H9 (cell line): ENCODE measurements at regions not wholly inside any gene's neighbourhood (a gene's known extent, or its start where the extent isn't known, plus 50 kb on each side); places are given as distances from the start of the nearest gene placed in this dataset.
A peak's percentile ranks its signal among the peaks of the same experiment; 100 is the strongest.

Experiments
- DNase-seq: peaks from one replicate; pipeline ENCODE4 v3.0.0-alpha.2; 2017
- H2AFZ ChIP-seq: one replicate; pipeline ENCODE4 v1.6.1; 2013; ENCODE audit warnings: mild to moderate bottlenecking, low read length, control low read depth, moderate library complexity
- H2AK5ac ChIP-seq: 2 replicates; pipeline ENCODE4 v1.6.1; 2013; ENCODE audit warnings: low read length, control low read depth, mixed read lengths; ENCODE audit not compliant: insufficient read length
- H2BK120ac ChIP-seq: one replicate; pipeline ENCODE4 v1.6.1; 2013; ENCODE audit warnings: low read depth, mild to moderate bottlenecking, low read length, control low read depth, inconsistent platforms; ENCODE audit not compliant: poor library complexity, severe bottlenecking
- H2BK12ac ChIP-seq: 2 replicates; pipeline ENCODE4 v1.6.1; 2013; ENCODE audit warnings: low read length, control low read depth, mixed read lengths, low read depth; ENCODE audit not compliant: insufficient read length
- H2BK15ac ChIP-seq: 2 replicates; pipeline ENCODE4 v1.6.1; 2013; ENCODE audit warnings: low read depth, low read length, control low read depth
- H2BK20ac ChIP-seq: one replicate; pipeline ENCODE4 v1.6.1; 2013; ENCODE audit warnings: low read depth, mild to moderate bottlenecking, low read length, control low read depth, inconsistent platforms; ENCODE audit not compliant: poor library complexity, severe bottlenecking
- H2BK5ac ChIP-seq: 2 replicates; pipeline ENCODE4 v1.6.1; 2013; ENCODE audit warnings: low read length, control low read depth, mixed read lengths; ENCODE audit not compliant: insufficient read length
- H3K14ac ChIP-seq: 2 replicates; pipeline ENCODE4 v1.6.1; 2013; ENCODE audit warnings: low read length, control low read depth; ENCODE audit not compliant: insufficient read depth
- H3K18ac ChIP-seq: 2 replicates; pipeline ENCODE4 v1.6.1; 2013; ENCODE audit warnings: low read depth, mild to moderate bottlenecking, mixed read lengths, low read length, control low read depth; ENCODE audit not compliant: insufficient read length
- H3K23ac ChIP-seq: 2 replicates; pipeline ENCODE4 v1.6.1; 2013; ENCODE audit warnings: low read length, control low read depth, mixed read lengths, low read depth; ENCODE audit not compliant: insufficient read length
- H3K23me2 ChIP-seq: 2 replicates; pipeline ENCODE4 v1.6.1; 2013; ENCODE audit warnings: low read depth, mild to moderate bottlenecking, mixed read lengths, low read length, control low read depth; ENCODE audit not compliant: insufficient read length, poor library complexity, severe bottlenecking
- H3K27ac ChIP-seq: 2 replicates; pipeline ENCODE4 v1.5.1; 2013; ENCODE audit warnings: low read length, control low read depth, mixed read lengths, low read depth; ENCODE audit not compliant: insufficient read length
- H3K27me3 ChIP-seq: 2 replicates; pipeline ENCODE4 v1.6.1; 2013; ENCODE audit warnings: low read length, control low read depth, inconsistent platforms; ENCODE audit not compliant: insufficient read depth
- H3K4ac ChIP-seq: 2 replicates; pipeline ENCODE4 v1.6.1; 2013; ENCODE audit warnings: low read depth, mild to moderate bottlenecking, control low read depth, inconsistent platforms, low read length, moderate library complexity
- H3K4me1 ChIP-seq: 2 replicates; pipeline ENCODE4 v1.6.1; 2013; ENCODE audit warnings: low read length, control low read depth, inconsistent platforms; ENCODE audit not compliant: insufficient read depth
- H3K4me2 ChIP-seq: 2 replicates; pipeline ENCODE4 v1.6.1; 2013; ENCODE audit warnings: low read length, control low read depth, mixed read lengths; ENCODE audit not compliant: insufficient read length, insufficient read depth
- H3K56ac ChIP-seq: 2 replicates; pipeline ENCODE4 v1.6.1; 2013; ENCODE audit warnings: low read depth, mild to moderate bottlenecking, mixed read lengths, low read length, control low read depth; ENCODE audit not compliant: insufficient read length
- H3K79me1 ChIP-seq: 2 replicates; pipeline ENCODE4 v1.6.1; 2013; ENCODE audit warnings: low read depth, mild to moderate bottlenecking, moderate library complexity, low read length, control low read depth, inconsistent platforms; ENCODE audit not compliant: insufficient read depth, poor library complexity, severe bottlenecking
- H3K79me2 ChIP-seq: 2 replicates; pipeline ENCODE4 v1.6.1; 2013; ENCODE audit warnings: low read length, control low read depth, inconsistent platforms; ENCODE audit not compliant: insufficient read depth
- H3K9ac ChIP-seq: 2 replicates; pipeline ENCODE4 v1.6.1; 2013; ENCODE audit warnings: low read length, control low read depth, mixed read lengths; ENCODE audit not compliant: insufficient read length; ENCODE audit errors: extremely low read depth
- H3K9me3 ChIP-seq: one replicate; pipeline ENCODE4 v1.6.1; 2013; ENCODE audit warnings: low read depth, low read length, inconsistent platforms; ENCODE audit not compliant: control insufficient read depth
- H3T11ph ChIP-seq: one replicate; pipeline ENCODE4 v1.6.1; 2013; ENCODE audit warnings: mild to moderate bottlenecking, low read length, control low read depth, inconsistent platforms
- H4K20me1 ChIP-seq: one replicate; pipeline ENCODE4 v1.6.1; 2013; ENCODE audit not compliant: control insufficient read depth, insufficient read length, insufficient read depth
- H4K5ac ChIP-seq: 2 replicates; pipeline ENCODE4 v1.6.1; 2013; ENCODE audit warnings: low read depth, mild to moderate bottlenecking, mixed read lengths, low read length, control low read depth; ENCODE audit not compliant: insufficient read length
- H4K8ac ChIP-seq: replicated peaks from 2 replicates; pipeline ENCODE4 v1.6.1; 2013; ENCODE audit warnings: low read length, control low read depth, mixed read lengths, low read depth; ENCODE audit not compliant: insufficient read length
- H4K91ac ChIP-seq: 2 replicates; pipeline ENCODE4 v1.6.1; 2013; ENCODE audit warnings: low read depth, mild to moderate bottlenecking, moderate library complexity, mixed read lengths, low read length, control low read depth; ENCODE audit not compliant: insufficient read length
- H3K27ac Mint-ChIP-seq, 3 experiments: 2 replicates in 2 of 3; 3 replicates in 1 of 3; pipeline ENCODE4 v1.8.0; 2020 to 2021; ENCODE audit warnings: mixed read lengths in 3 of 3, mild to moderate bottlenecking in 1 of 3, moderate library complexity in 1 of 3
- H3K27me3 Mint-ChIP-seq: 2 replicates; pipeline ENCODE4 v1.8.0; 2021; ENCODE audit warnings: low read depth, mild to moderate bottlenecking, moderate library complexity, mixed read lengths
- H3K36me3 Mint-ChIP-seq, 3 experiments: 2 replicates in 2 of 3; 3 replicates in 1 of 3; pipeline ENCODE4 v1.8.0; 2020 to 2021; ENCODE audit warnings: low read depth in 3 of 3, mixed read lengths in 3 of 3; ENCODE audit not compliant: insufficient read depth in 1 of 3
- H3K4me1 Mint-ChIP-seq, 2 experiments: 2 replicates each; pipeline ENCODE4 v1.8.0; 2020; ENCODE audit warnings: mixed read lengths in 2 of 2
- H3K4me3 Mint-ChIP-seq, 2 experiments: 2 replicates in 1 of 2; 3 replicates in 1 of 2; pipeline ENCODE4 v1.8.0; 2020 to 2021; ENCODE audit warnings: mild to moderate bottlenecking in 2 of 2, mixed read lengths in 2 of 2, moderate library complexity in 1 of 2
- H3K9me3 Mint-ChIP-seq, 2 experiments: 2 replicates in 1 of 2; 3 replicates in 1 of 2; pipeline ENCODE4 v1.8.0; 2020; ENCODE audit warnings: mild to moderate bottlenecking in 2 of 2, mixed read lengths in 2 of 2, moderate library complexity in 1 of 2
- CTCF ChIP-seq: fragments of 200-600 bp; sonication (generic); conservative IDR thresholded peaks from 3 replicates; pipeline ENCODE4 v1.8.0; 2021; ENCODE audit warnings: antibody characterized with exemption, mild to moderate bottlenecking
- WGBS: extraction: QIAGEN DNeasy Blood & Tissue Kit; methylation state at CpG from one replicate; pipeline ENCODE4 v1.1.7; 2013; ENCODE audit warnings: missing lambda C conversion rate, low lambda C conversion rate, mixed read lengths; ENCODE audit not compliant: insufficient read length; ENCODE audit errors: extremely low coverage; 5-methylcytosine and 5-hydroxymethylcytosine counted together

GRCh38 chr2:59658906-59659635 lies 894.4 kb downstream of the BCL11A start:
- Histone ChIP-seq H3K9me3 (no peaks in the 10 kb centered on the region), H3K23me2 (no peaks in the 10 kb centered on the region), H3K4me2 (no peak overlapping the region), H3K56ac (no peak overlapping the region), H2BK20ac (no peak overlapping the region), H3T11ph (no peak overlapping the region), H4K91ac (no peak overlapping the region), H4K5ac (no peak overlapping the region), H3K27ac (no peak overlapping the region), H4K20me1 (no peaks in the 10 kb centered on the region), H3K4me1 (no peaks in the 10 kb centered on the region; the same call in 1 of the 2 replicates), H3K79me1 (no peaks in the 10 kb centered on the region), H2BK12ac (no peak overlapping the region), H2BK5ac (no peak overlapping the region), H2BK15ac (no peak overlapping the region), H3K27me3 (no peaks in the 10 kb centered on the region), H2BK120ac (no peak overlapping the region), H2AK5ac (no peak overlapping the region), H3K79me2 (no peaks in the 10 kb centered on the region), H3K9ac (no peak overlapping the region), H2AFZ (no peak overlapping the region), H3K4ac (no peak overlapping the region), H3K14ac (no peak overlapping the region), H4K8ac (no peak overlapping the region), H3K18ac (no peak overlapping the region), H3K23ac (no peak overlapping the region)
- Mint-ChIP-seq H3K27ac (peak overlapping the region in 1 of 3 experiments; percentile 36; a peak in 3 of 7 replicates), H3K27me3 (no peaks in the 10 kb centered on the region), H3K9me3 (no peaks in the 10 kb centered on the region), H3K36me3 (no peaks in the 10 kb centered on the region), H3K4me3 (no peak overlapping the region), H3K4me1 (peaks cover 26 to 30% of the 10 kb centered on the region in 2 experiments)
- no peak for TF ChIP-seq CTCF
- no peak for DNase-seq
- WGBS = no CpG with 5 or more reads among the region's 7 CpGs
